HG03108 (cell line): ENCODE measurements at regions not wholly inside any gene's neighbourhood (a gene's known extent, or its start where the extent isn't known, plus 50 kb on each side); places are given as distances from the start of the nearest gene placed in this dataset.
"Not testable (repeated sequence)": the region's sequence is repeated elsewhere in the genome, so short reads cannot be mapped to it uniquely, and the experiment has no call there.

Experiments used
- ATAC-seq: cut with Tn5 transposase; IDR thresholded peaks from one replicate; pipeline ENCODE4 v1.9.1; 2021; ENCODE audit warnings: moderate library complexity; ENCODE audit not compliant: unreplicated experiment

- no peak for ATAC-seq
Measured at GRCh38 chr10:71081229-71081560, 131.2 kb upstream of the UNC5B start.

- no peak for ATAC-seq
Measured at GRCh38 chr10:71081912-71082311, 130.5 kb upstream of the UNC5B start.

- no peak for ATAC-seq
Measured at GRCh38 chr10:71082960-71083715, 129.2 kb upstream of the UNC5B start.

- ATAC-seq = no peak
Measured at GRCh38 chr10:71083716-71083975, 128.7 kb upstream of the UNC5B start.

- no peak for ATAC-seq
Measured at GRCh38 chr10:71084061-71084817, 128.1 kb upstream of the UNC5B start.

- ATAC-seq = no peak
Measured at GRCh38 chr10:71084818-71085126, 127.6 kb upstream of the UNC5B start.

- no peak for ATAC-seq
Measured at GRCh38 chr10:71085689-71086438, 126.5 kb upstream of the UNC5B start.

- no peak for ATAC-seq
Measured at GRCh38 chr10:71086439-71087080, 125.8 kb upstream of the UNC5B start.

GRCh38 chr10:71087622-71088021 lies 124.7 kb upstream of the UNC5B start:
- no peak for ATAC-seq

- no peak for ATAC-seq
Measured at GRCh38 chr10:71088054-71088453, 124.3 kb upstream of the UNC5B start.

GRCh38 chr10:71088578-71088977 lies 123.8 kb upstream of the UNC5B start:
- ATAC-seq = not testable (repeated sequence)

- ATAC-seq = no peak
Measured at GRCh38 chr10:71089162-71089561, 123.2 kb upstream of the UNC5B start.

- no peak for ATAC-seq
Measured at GRCh38 chr10:71090330-71090729, 122.0 kb upstream of the UNC5B start.

GRCh38 chr10:71090801-71091200 lies 121.6 kb upstream of the UNC5B start:
- ATAC-seq = no peak

- ATAC-seq = no peak
Measured at GRCh38 chr10:71092812-71093401, 119.5 kb upstream of the UNC5B start.

- ATAC-seq = no peak
Measured at GRCh38 chr10:71093531-71093930, 118.8 kb upstream of the UNC5B start.

- no peak for ATAC-seq
Measured at GRCh38 chr10:71094712-71095390, 117.5 kb upstream of the UNC5B start.

GRCh38 chr10:71099731-71100361 lies 112.5 kb upstream of the UNC5B start:
- no peak for ATAC-seq

- no peak for ATAC-seq
Measured at GRCh38 chr10:71103961-71104360, 108.4 kb upstream of the UNC5B start.

- ATAC-seq = not testable (repeated sequence)
Measured at GRCh38 chr10:71106151-71106550, 106.2 kb upstream of the UNC5B start.
